SK-N-SH (cell line): ENCODE measurements at regions not wholly inside any gene's neighbourhood (a gene's known extent, or its start where the extent isn't known, plus 50 kb on each side); places are given as distances from the start of the nearest gene placed in this dataset.

Experiments
- CTCF ChIA-PET: fragments of 300-600, 350-600 bp; formaldehyde crosslinking; extraction: SDS; loops from one replicate; lab custom pipeline; 2021; lab: Yijun Ruan, JAX
- POLR2A ChIA-PET: fragments of 350-600 bp; sonication (Branson Sonifier 250); formaldehyde crosslinking; extraction: SDS; loops from one replicate; lab custom pipeline; 2020; ENCODE audit warnings: antibody characterized with exemption, inconsistent platforms; lab: Yijun Ruan, JAX
- DNase-seq: peaks from one replicate; pipeline ENCODE4 v3.0.0; 2012
- H2AFZ ChIP-seq: fragments of 200-600 bp; sonication (generic); 2 replicates; pipeline ENCODE4 v1.8.1; 2016; ENCODE audit warnings: antibody characterized with exemption, mild to moderate bottlenecking, low read depth
- H3F3A ChIP-seq: fragments of 200-600 bp; sonication (generic); replicated peaks from 2 replicates; pipeline ENCODE3; 2016; ENCODE audit warnings: antibody characterized with exemption, mild to moderate bottlenecking; ENCODE audit not compliant: insufficient read depth
- H3K27ac ChIP-seq, 2 experiments: fragments of 200-500 bp in 1 of 2; fragments of 200-600 bp in 1 of 2; sonication (Bioruptor generic) in 1 of 2; sonication (generic), shearing (Covaris generic) in 1 of 2; 2 replicates each; pipeline versions ENCODE4 v1.5.1 to v1.6.1; 2014 to 2016; ENCODE audit warnings: low read depth in 2 of 2, inconsistent platforms in 1 of 2, low read length in 1 of 2, mild to moderate bottlenecking in 1 of 2, mixed read lengths in 1 of 2
- H3K27me3 ChIP-seq: fragments of 200-600 bp; sonication (generic), shearing (Covaris generic); 2 replicates; pipeline ENCODE4 v1.6.1; 2016; ENCODE audit warnings: mixed run types; ENCODE audit not compliant: insufficient read depth
- H3K36me3 ChIP-seq, 2 experiments: fragments of 200-500 bp in 1 of 2; fragments of 200-600 bp in 1 of 2; sonication (Bioruptor generic) in 1 of 2; sonication (generic) in 1 of 2; replicated peaks in 1 of 2; 2 replicates each; pipeline versions ENCODE3 to v1.5.1; 2014 to 2016; ENCODE audit warnings: low read length in 1 of 2, mild to moderate bottlenecking in 1 of 2; ENCODE audit not compliant: insufficient read depth in 2 of 2, control insufficient read depth in 1 of 2
- H3K4me1 ChIP-seq, 2 experiments: fragments of 200-500 bp in 1 of 2; fragments of 200-600 bp in 1 of 2; sonication (Bioruptor generic) in 1 of 2; sonication (generic), shearing (Covaris generic) in 1 of 2; 2 replicates each; pipeline versions ENCODE4 v1.5.1 to v1.6.1; 2014 to 2016; ENCODE audit warnings: low read depth in 1 of 2, low read length in 1 of 2, mixed run types in 1 of 2; ENCODE audit not compliant: insufficient read depth in 2 of 2, control insufficient read depth in 1 of 2
- H3K4me2 ChIP-seq: fragments of 200-600 bp; sonication (generic), shearing (Covaris generic); 2 replicates; pipeline ENCODE4 v1.6.1; 2017; ENCODE audit warnings: mixed run types
- H3K4me3 ChIP-seq, 2 experiments: fragments of 200-500 bp in 1 of 2; fragments of 200-600 bp in 1 of 2; sonication (Bioruptor generic) in 1 of 2; sonication (generic), shearing (Covaris generic) in 1 of 2; 2 replicates each; pipeline versions ENCODE4 v1.5.1 to v1.8.1; 2014 to 2016; ENCODE audit warnings: low read depth in 2 of 2, inconsistent platforms in 1 of 2, low read length in 1 of 2, mild to moderate bottlenecking in 1 of 2, mixed read lengths in 1 of 2, moderate library complexity in 1 of 2
- H3K79me2 ChIP-seq: fragments of 200-600 bp; sonication (generic); 2 replicates; pipeline ENCODE4 v1.8.1; 2017; ENCODE audit warnings: mild to moderate bottlenecking; ENCODE audit not compliant: insufficient read depth
- H3K9ac ChIP-seq: fragments of 200-600 bp; sonication (generic); 2 replicates; pipeline ENCODE4 v1.6.1; 2017; ENCODE audit warnings: mixed run types
- H3K9me2 ChIP-seq: fragments of 200-600 bp; sonication (generic); 2 replicates; pipeline ENCODE4 v1.6.1; 2017; ENCODE audit warnings: mixed run types
- H3K9me3 ChIP-seq: fragments of 200-600 bp; sonication (generic); 2 replicates; pipeline ENCODE4 v1.6.1; 2017; ENCODE audit warnings: mixed run types, mild to moderate bottlenecking, moderate library complexity
- H4K20me1 ChIP-seq: fragments of 200-600 bp; sonication (generic); 2 replicates; pipeline ENCODE4 v1.6.1; 2017; ENCODE audit warnings: mild to moderate bottlenecking, mixed run types; ENCODE audit not compliant: insufficient read depth
- ELF1 ChIP-seq: IDR thresholded peaks from 2 replicates; pipeline ENCODE4 v1.4.0; 2012
- FOSL2 ChIP-seq: IDR thresholded peaks from 2 replicates; pipeline ENCODE4 v1.4.0; 2012; ENCODE audit warnings: low read depth, mild to moderate bottlenecking, moderate library complexity, borderline replicate concordance
- FOXJ3 ChIP-seq: sonication (generic); formaldehyde crosslinking; IDR thresholded peaks from 2 replicates; pipeline ENCODE4 v1.5.1; 2020; ENCODE audit warnings: mild to moderate bottlenecking, missing genetic modification reagents
- FOXM1 ChIP-seq: IDR thresholded peaks from 2 replicates; pipeline ENCODE4 v1.4.0; 2012; ENCODE audit warnings: low read depth, mild to moderate bottlenecking
- GABPA ChIP-seq: IDR thresholded peaks from 2 replicates; pipeline ENCODE4 v1.4.0; 2012; ENCODE audit warnings: low read depth, mild to moderate bottlenecking
- JUND ChIP-seq: IDR thresholded peaks from 2 replicates; pipeline ENCODE4 v1.4.0; 2012
- MEF2A ChIP-seq: IDR thresholded peaks from 2 replicates; pipeline ENCODE4 v1.4.0; 2012; ENCODE audit warnings: low read depth, borderline replicate concordance
- NRF1 ChIP-seq: IDR thresholded peaks from 2 replicates; pipeline ENCODE4 v1.6.1; 2012; ENCODE audit warnings: low read depth, mild to moderate bottlenecking, low read length
- POLR2AphosphoS5 ChIP-seq: IDR thresholded peaks from 2 replicates; pipeline ENCODE4 v1.6.1; 2012; ENCODE audit warnings: low read depth, low read length
- RFX5 ChIP-seq: IDR thresholded peaks from 2 replicates; pipeline ENCODE4 v1.6.1; 2012; ENCODE audit warnings: mild to moderate bottlenecking, improper control_type of control experiment, low read length
- SIN3A ChIP-seq: IDR thresholded peaks from 2 replicates; pipeline ENCODE4 v1.6.1; 2012; ENCODE audit warnings: low read depth, mild to moderate bottlenecking, low read length, moderate library complexity, borderline replicate concordance
- TF ChIP-seq, protein P1 (sequence below): IDR thresholded peaks from 2 replicates; pipeline ENCODE4 v1.4.0; 2012; ENCODE audit warnings: low read depth, borderline replicate concordance
- TF ChIP-seq, protein P2 (sequence below): fragments of 200-600 bp; sonication (generic); IDR thresholded peaks from 2 replicates; pipeline ENCODE4 v1.6.1; 2017; ENCODE audit warnings: antibody characterized with exemption, mild to moderate bottlenecking, moderate library complexity

DNA sequence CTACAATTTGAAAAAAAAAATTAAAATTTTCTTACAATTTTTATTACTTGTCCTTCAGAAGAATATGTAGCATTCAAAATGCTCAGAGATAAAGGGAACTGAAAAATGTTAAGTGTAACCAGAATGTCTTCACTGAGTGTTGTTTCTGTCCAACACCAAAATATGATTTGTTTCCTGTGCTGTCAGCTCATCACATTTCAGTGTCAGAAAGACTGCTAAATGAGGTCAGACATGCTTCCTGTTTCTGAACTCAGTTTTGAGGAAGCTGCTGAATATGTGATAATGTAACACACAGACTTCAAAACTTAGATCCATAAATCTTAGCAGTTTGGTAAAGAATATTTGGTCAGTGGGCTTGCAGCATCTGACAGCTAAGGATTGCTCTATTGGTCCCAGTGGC is 1849.7 kb downstream of the PCDH7 start:
- POLR2A ChIA-PET, result no interaction called here

DNA sequence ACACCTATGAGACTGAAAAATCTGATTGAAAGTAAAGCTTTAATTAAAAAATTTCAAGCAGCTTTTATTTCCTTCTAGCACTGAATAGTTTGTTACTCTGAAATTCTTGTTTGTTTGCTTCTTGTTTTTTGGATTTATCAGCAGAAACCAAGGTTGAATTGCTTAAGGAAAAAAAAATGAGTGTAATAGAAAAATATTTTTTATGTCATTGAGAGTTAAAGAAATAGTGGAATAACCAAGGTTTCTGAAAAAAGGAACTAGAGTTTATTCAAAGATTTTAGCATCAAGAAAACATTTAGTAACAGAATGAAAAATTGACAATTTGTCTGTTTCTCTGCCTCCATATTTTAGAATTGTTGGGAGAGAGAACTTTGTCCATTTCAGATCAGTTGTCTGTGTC is 1852.2 kb downstream of the PCDH7 start:
- no peak for TF ChIP-seq GABPA
- no peak for TF ChIP-seq SIN3A
- TF ChIP-seq MEF2A, result no peak
- TF ChIP-seq ELF1, result no peak
- no peak for TF ChIP-seq RFX5
- TF ChIP-seq FOSL2, result no peak
- no peak for TF ChIP-seq FOXJ3
- TF ChIP-seq POLR2AphosphoS5, result no peak
- no peak for TF ChIP-seq FOXM1
- TF ChIP-seq JUND, result no peak
- TF ChIP-seq, protein P1, sequence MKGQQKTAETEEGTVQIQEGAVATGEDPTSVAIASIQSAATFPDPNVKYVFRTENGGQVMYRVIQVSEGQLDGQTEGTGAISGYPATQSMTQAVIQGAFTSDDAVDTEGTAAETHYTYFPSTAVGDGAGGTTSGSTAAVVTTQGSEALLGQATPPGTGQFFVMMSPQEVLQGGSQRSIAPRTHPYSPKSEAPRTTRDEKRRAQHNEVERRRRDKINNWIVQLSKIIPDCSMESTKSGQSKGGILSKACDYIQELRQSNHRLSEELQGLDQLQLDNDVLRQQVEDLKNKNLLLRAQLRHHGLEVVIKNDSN, result no peak
- TF ChIP-seq, all 33 proteins: peak for 0
- no peaks in the 10 kb centered on the region for H4K20me1 ChIP-seq
- no peak overlapping the region for H2AFZ ChIP-seq
- DNase-seq, result no peak
- H3F3A ChIP-seq, result no peaks in the 10 kb centered on the region
- H3K9me2 ChIP-seq, result no peaks in the 10 kb centered on the region
- H3K4me3 ChIP-seq, result no peak overlapping the region
- POLR2A ChIA-PET, result no interaction called here
- H3K27me3 ChIP-seq, result no peaks in the 10 kb centered on the region
- H3K4me1 ChIP-seq, result no peaks in the 10 kb centered on the region
- H3K27ac ChIP-seq, result no peak overlapping the region
- no peak overlapping the region for H3K4me2 ChIP-seq
- no peaks in the 10 kb centered on the region for H3K79me2 ChIP-seq
- H3K9ac ChIP-seq, result no peak overlapping the region
- no peaks in the 10 kb centered on the region for H3K9me3 ChIP-seq
- CTCF ChIA-PET, result no interaction called here
- H3K36me3 ChIP-seq, result no peaks in the 10 kb centered on the region

More for the DNA sequence above, 1849.7 kb downstream of the PCDH7 start:
- DNase-seq, result no peak
- no peaks in the 10 kb centered on the region for H3K36me3 ChIP-seq
- CTCF ChIA-PET, result no interaction called here
- no peaks in the 10 kb centered on the region for H3K27me3 ChIP-seq
- no peaks in the 10 kb centered on the region for H3K9me2 ChIP-seq
- H3K27ac ChIP-seq, result no peak overlapping the region
- no peak overlapping the region for H3K4me3 ChIP-seq
- no peak overlapping the region for H3K4me2 ChIP-seq
- no peaks in the 10 kb centered on the region for H4K20me1 ChIP-seq
- no peaks in the 10 kb centered on the region for H3K79me2 ChIP-seq
- no peaks in the 10 kb centered on the region for H3F3A ChIP-seq
- H3K9ac ChIP-seq, result no peak overlapping the region
- no peak overlapping the region for H2AFZ ChIP-seq
- H3K9me3 ChIP-seq, result no peaks in the 10 kb centered on the region
- TF ChIP-seq, protein P2, sequence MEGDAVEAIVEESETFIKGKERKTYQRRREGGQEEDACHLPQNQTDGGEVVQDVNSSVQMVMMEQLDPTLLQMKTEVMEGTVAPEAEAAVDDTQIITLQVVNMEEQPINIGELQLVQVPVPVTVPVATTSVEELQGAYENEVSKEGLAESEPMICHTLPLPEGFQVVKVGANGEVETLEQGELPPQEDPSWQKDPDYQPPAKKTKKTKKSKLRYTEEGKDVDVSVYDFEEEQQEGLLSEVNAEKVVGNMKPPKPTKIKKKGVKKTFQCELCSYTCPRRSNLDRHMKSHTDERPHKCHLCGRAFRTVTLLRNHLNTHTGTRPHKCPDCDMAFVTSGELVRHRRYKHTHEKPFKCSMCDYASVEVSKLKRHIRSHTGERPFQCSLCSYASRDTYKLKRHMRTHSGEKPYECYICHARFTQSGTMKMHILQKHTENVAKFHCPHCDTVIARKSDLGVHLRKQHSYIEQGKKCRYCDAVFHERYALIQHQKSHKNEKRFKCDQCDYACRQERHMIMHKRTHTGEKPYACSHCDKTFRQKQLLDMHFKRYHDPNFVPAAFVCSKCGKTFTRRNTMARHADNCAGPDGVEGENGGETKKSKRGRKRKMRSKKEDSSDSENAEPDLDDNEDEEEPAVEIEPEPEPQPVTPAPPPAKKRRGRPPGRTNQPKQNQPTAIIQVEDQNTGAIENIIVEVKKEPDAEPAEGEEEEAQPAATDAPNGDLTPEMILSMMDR, result no peak
- TF ChIP-seq NRF1, result no peak
- H3K4me1 ChIP-seq, result no peaks in the 10 kb centered on the region
